ENCODE measurements at regions not wholly inside any gene's neighbourhood (a gene's known extent, or its start where the extent isn't known, plus 50 kb on each side); places are given as distances from the start of the nearest gene placed in this dataset.

- TF ChIP-seq CTCF (IDR thresholded peaks at IDR 0.05 in 2 of 3, conservative IDR thresholded peaks at IDR 0.05 in 1 of 3; ENCODE audit: borderline replicate concordance in 1 of 3, insufficient read depth in 1 of 3, low read depth in 2 of 3, low read length in 2 of 3) (no peak), ELF1 (IDR thresholded peaks at IDR 0.05; ENCODE audit: borderline replicate concordance, low read depth) (no peak), POLR2AphosphoS5 (IDR thresholded peaks at IDR 0.05; ENCODE audit: low read depth, low read length) (no peak), YY1 (IDR thresholded peaks at IDR 0.05; ENCODE audit: extremely low read depth, insufficient replicate concordance, low read depth, low read length) (no peak), EZH2phosphoT487 (IDR thresholded peaks at IDR 0.05; ENCODE audit: borderline replicate concordance) (no peak), CEBPB (IDR thresholded peaks at IDR 0.05; ENCODE audit: low read depth) (no peak), ATF3 (IDR thresholded peaks at IDR 0.05) (no peak), POLR2A (IDR thresholded peaks at IDR 0.05; ENCODE audit: borderline replicate concordance, extremely low read depth, insufficient read depth, insufficient read length) (no peak), REST (IDR thresholded peaks at IDR 0.05; ENCODE audit: low read depth) (no peak), SP1 (IDR thresholded peaks at IDR 0.05; ENCODE audit: low read depth) (no peak)
Measured at GRCh38 chr6:94270091-94270948, 851.0 kb upstream of the EPHA7 start.

Data from HCT116 (cell line).